Epithelial cell of esophagus (primary cell): ENCODE measurements at regions not wholly inside any gene's neighbourhood (a gene's known extent, or its start where the extent isn't known, plus 50 kb on each side); places are given as distances from the start of the nearest gene placed in this dataset.

Source experiments
- DNase-seq: peaks from one replicate; pipeline ENCODE4 v3.0.0; 2010; ENCODE audit warnings: low read depth
- H3K4me3 ChIP-seq: 2 replicates; pipeline ENCODE4 v1.5.1; 2011; ENCODE audit warnings: mild to moderate bottlenecking, low read length, control low read depth
- CTCF ChIP-seq: IDR thresholded peaks from 2 replicates; pipeline ENCODE4 v1.5.1; 2011; ENCODE audit warnings: low read depth, mild to moderate bottlenecking, low read length, control low read depth, inconsistent platforms; ENCODE audit not compliant: insufficient read depth; ENCODE audit errors: missing control alignments

GRCh38 chr10:78299851-78300468, 266.3 kb downstream of the RPS24 start:
- no peak for DNase-seq
- TF ChIP-seq CTCF: no peak
- no peak overlapping the region for H3K4me3 ChIP-seq

- TF ChIP-seq CTCF: no peak
- no peak overlapping the region for H3K4me3 ChIP-seq
- DNase-seq: no peak
Observed at GRCh38 chr10:78300526-78300925, 266.9 kb downstream of the RPS24 start.

- no peak for DNase-seq
- H3K4me3 ChIP-seq: no peak overlapping the region
- TF ChIP-seq CTCF: no peak
Observed at GRCh38 chr10:78301481-78301880, 267.8 kb downstream of the RPS24 start.

- H3K4me3 ChIP-seq: peak overlapping the region; percentile 62
- DNase-seq: peak; percentile 14
- no peak for TF ChIP-seq CTCF
Observed at GRCh38 chr10:78301891-78302738, 268.5 kb downstream of the RPS24 start.

GRCh38 chr10:78302739-78302988, 269.0 kb downstream of the RPS24 start:
- no peak for DNase-seq
- no peak for TF ChIP-seq CTCF
- H3K4me3 ChIP-seq: peak overlapping the region; percentile 62

GRCh38 chr10:78302989-78303854, 269.6 kb downstream of the RPS24 start:
- DNase-seq: peak; percentile 80
- peak; percentile 55 for TF ChIP-seq CTCF

More at GRCh38 chr10:78302989-78303854, 269.6 kb downstream of the RPS24 start:
- H3K4me3 ChIP-seq: peak overlapping the region; percentile 62
